Right kidney (tissue), 1 donor: ENCODE measurements at regions not wholly inside any gene's neighbourhood (a gene's known extent, or its start where the extent isn't known, plus 50 kb on each side); places are given as distances from the start of the nearest gene placed in this dataset.

ENCODE experiments used
- DNase-seq: peaks from one replicate; pipeline ENCODE4 v3.0.0-alpha.2; 2016

DNA sequence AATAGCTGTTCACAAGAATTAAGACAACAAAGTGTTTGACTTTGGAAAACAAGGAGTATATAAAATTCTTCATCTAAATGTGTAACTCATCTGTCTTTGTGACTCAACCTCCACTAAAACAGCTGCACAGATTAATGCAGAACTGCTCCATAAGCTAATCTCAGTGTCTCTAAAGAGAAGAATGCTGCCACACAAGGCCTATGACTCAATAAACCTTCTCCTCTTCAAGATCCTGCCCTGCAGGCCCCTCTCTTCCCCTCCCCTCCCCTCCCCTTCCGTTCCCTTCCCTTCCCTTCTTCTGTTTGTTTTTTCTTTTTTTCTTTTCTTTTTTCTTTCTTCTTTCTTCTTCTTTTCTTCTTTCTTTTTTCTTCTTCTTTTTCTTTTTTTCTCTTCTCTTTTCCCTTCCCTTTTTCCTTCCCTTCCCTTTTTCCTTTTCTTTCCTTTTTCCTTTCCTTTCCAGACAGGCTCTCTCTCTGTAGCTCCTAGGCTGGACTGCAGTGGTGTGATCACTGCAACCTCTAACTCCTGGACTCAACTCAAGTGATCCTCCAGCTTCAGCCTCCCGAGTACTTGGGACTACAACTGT, 1052.8 kb downstream of the BRINP3 start:
- no peak for DNase-seq

DNA sequence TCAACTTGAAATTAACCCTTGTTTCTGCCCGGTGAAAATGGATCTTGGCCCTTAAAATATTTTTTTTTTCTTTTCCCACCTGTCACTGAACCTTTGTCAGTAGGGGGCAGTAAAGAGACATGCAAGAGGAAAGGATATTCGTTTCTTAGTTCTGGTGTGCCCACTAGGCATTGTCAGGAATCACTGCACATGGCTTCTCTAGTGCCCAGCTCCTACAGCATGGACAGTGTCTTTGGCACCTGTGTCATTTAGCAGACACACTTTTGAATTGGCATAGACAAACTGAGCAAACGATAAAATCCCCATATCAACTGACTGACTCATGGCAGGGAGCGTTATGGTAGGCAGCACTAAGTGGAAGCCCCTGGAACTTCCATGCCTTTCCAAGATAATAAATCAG, 1048.1 kb downstream of the BRINP3 start:
- no peak for DNase-seq

DNA sequence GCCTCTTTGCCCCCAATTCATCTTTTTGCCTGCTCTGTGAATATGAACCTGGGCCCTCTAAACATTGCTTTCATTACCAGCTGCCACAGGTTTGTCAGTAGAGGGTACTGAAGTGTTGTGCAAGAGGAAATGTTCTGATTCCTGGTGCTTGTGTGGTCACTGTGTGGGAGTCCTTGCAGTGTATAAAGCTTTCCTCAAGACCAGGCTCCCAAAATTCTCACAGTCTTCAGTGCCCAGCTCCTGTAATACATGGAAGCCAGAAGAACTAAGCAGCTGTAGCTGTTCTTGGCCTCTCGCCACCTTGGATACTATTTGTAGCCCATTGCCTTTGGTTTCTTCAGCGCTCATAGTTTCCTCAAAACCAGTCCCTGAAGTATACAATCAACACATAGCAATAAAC, 1046.2 kb downstream of the BRINP3 start:
- DNase-seq: no peak

DNA sequence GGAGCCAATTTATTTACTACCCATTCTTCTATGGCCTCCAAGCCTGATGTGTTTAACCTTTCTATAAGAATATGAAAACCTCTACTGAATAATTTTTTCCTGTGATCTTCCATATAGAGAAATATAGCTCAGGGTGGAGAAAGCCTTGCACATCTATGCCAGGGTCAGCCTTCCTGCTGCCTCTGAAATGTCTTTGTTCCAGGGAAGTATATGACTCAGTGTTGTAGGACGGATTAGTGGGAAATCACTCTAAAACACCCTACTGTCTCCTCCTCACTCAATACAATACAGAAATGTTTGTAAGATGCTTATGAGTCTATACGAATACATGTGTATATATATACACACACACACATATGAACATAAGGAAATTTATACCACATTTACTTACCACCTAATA, 1044.9 kb downstream of the BRINP3 start:
- no peak for DNase-seq

DNA sequence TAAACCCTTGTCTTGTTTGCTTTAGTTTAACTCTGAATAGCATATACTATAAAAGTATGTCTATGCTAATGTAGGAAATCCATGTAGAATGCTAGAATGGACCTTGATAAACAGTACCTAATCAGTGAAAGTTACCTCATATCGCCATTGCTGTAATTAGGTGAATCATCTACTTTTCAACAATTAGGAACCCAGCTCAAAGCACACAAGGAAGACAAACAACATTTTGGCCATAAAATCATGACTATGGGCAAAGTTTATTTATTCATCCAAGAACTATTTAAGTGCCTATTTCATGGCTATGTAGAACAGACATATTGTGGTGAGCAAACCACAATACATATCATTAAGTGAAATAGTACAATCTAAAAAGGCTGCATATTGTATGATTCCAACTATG, 1043.2 kb downstream of the BRINP3 start:
- DNase-seq: no peak

DNA sequence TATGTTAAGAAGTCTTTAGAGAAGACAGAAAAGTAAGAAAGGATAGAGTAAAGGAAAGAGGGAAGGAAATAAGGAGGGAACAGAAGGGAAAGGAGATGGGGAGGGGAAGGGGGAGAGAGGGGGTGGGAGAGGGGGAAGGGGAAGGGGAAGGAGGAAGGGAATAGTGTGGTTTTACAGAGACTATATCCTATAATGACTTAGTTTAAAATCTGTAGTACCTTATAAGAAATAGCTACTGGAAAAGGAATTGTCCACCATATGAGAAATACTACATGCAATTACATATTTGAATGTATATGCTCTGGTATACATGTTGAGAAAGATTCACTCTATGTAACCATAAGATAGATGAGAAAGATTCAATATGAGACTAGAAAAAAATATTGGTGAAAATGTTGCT, 1042.3 kb downstream of the BRINP3 start:
- no peak for DNase-seq

DNA sequence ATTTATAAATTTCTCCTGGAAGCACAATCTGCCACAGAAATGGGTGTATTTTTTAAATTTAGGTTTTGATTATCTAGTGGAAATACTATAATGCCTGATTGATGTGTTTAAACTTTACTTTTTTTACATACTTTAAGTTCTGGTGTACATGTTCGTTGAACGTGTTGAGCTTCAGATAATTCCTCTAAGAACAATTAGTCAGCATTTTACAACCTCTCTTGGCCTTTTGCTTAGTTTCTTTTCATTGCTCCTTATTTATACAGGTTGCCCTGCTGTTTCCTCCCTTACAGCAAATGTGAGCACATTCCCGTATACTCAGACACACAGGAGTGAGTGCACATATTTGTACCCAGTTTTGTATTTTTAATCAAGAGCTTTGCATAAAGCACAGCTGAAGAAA, 1038.9 kb downstream of the BRINP3 start:
- DNase-seq: no peak

DNA sequence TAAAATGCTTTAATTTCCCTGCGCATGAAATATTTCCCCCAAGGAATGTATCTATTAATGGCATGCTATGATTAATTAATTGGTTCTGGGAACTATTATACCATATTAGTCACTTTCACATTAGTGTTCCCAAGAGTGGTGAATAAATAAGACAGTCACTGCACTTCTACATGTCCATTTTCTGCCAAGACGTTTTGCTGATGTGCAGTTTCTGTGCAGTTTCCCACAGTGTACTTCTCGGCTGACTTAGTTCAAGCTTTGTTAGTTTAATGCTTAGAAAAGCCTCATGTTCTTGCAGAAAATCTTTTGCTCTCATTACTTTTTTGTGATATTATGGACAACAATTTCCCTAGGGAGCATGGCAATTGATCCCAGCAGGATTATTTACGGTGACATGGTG, 1014.5 kb downstream of the BRINP3 start:
- no peak for DNase-seq

DNA sequence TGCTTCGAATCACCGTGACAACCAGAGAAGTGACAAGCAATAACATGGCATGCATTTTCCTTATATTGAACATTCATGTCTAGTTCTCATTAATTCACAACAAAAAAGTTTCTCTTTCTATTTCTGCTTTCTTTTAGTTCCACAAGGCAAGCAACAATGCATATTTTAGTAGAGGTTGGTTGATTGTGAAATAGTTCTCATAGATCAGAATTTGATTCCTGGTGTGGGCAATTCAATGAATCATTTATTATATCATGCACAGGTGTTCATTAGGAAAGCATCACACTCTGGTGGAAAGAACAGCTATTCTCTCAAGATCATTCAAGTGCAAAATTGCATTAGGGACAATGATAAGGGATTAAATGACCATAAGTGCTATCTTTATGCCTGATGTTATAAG, 980.9 kb downstream of the BRINP3 start:
- no peak for DNase-seq

DNA sequence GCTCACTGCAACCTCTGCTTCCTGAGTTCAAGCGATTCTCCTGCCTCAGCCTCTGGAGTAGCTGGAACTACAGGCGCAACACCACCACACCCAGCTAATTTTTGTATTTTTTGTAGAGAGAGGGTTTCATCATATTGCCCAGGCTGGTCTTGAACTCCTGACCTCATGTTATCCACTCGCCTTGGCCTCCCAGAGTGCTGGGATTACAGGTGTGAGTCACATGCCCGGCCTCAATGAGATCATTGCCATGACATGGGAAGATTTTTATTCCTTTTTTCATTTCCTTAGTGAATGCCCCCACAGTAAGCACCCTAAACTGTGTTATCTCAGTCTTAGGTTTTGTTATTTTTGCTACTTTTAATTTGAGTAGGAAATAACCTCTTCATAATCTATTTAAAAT, 977.9 kb downstream of the BRINP3 start:
- no peak for DNase-seq

DNA sequence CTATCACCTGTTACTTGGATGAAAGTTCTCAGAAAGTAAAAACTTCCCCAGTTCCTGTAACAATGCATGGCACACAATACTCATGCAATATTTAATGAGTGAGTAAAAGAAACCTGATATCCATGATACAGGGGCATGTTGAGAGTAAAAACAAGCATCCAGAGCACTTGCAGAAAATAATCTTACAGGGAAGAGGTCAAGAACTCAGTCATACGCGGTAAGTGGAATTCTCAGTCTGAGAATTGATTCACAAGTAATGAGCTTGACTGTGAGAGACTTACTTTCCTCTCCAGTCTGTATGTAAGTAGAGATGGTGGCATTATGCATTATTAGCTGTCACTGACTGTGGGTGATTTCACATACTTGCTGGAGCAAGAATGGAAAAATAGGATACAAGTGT, 976.9 kb downstream of the BRINP3 start:
- DNase-seq: no peak

DNA sequence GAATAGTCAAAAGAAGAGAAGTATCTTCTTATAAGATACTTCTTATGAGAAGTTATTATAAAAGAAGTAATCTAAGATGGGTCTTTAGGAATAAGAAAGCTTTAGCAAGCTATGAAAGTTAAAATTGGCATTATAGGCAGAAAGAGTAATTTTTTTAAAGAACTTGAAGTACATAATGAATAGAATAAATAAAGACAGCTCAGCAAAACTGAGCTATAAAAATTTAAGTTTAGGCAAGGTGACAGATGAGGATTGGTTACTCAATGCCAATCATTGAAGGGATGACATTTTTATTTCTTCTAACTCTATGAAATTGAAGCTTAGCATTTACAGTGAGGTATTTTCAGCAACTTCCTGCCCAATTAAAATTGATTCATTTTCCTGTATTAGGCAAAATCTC, 966.8 kb downstream of the BRINP3 start:
- DNase-seq: no peak

DNA sequence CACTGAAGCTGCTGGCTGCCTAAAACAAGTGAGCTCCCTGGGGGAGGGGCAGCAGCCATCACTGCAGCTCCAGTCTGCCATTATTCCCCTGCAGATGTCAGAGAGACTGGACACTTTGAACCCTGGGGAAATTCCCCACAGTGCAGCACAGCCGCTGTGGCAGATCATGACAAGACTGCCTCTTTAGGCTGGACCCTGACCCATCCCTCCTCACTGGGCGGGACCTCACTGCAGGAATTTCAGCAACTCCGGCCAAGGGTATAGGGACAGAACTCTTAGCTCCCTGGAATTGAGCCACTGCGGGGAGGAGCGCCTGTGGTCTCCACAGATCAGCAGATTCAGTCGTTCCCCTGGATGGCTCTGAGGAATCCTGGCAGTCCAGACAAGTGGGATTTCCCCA, 964.6 kb downstream of the BRINP3 start:
- DNase-seq: no peak

DNA sequence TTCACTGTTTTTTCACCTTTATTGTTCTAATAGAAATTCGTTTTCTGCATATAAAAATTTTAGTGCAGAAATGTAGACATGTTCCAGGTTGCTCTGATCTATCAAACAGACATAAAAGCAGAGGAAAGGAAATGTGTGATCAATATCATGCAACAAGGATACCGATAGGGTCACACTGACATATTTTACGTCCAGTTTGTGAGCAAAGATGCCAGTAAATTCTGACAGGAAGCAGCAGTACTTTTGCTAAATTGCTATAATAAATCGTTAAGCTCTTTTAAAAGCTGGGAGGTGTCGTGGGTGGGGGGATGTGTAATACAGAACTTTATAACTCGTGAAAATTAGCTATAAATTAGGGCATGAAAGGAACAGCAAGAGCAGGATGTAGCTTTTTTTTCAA, 955.2 kb downstream of the BRINP3 start:
- no peak for DNase-seq

DNA sequence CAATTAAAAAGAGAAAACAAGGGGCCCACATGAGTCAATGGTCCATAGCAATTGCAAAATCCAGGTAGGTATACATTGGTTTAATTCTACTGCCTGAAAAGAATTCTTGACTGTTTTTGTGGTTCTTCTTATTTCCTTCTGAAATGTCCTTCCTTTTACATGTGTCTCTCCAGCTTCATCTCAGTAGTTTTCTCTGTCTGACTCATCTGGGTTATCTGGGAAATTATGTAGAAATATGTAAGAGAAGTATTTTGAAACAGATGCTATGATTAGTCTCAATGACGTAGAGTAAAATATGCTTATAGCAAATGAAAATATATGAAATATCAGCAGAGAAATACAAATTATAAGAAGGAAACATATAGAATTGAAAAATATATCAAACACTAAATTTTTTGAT, 953.2 kb downstream of the BRINP3 start:
- no peak for DNase-seq

DNA sequence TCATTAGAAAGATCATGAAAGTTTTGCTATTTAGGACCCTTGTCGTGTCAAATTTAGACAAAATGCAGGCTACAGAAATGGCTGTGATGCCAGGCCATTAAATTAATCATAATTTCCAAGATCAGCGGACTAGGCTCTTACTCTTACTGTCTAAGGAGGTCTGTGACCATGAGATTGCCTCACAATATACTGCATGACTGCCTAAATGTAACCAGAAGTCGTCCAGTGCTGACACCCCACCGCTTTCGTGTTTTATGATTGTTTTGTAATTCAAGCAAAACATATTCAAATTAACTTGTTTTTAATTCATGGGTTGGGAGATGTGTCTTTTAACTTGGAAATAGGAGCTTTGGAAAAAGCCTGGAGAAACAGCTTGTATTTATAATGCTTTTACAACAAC, 947.5 kb downstream of the BRINP3 start:
- DNase-seq: no peak

DNA sequence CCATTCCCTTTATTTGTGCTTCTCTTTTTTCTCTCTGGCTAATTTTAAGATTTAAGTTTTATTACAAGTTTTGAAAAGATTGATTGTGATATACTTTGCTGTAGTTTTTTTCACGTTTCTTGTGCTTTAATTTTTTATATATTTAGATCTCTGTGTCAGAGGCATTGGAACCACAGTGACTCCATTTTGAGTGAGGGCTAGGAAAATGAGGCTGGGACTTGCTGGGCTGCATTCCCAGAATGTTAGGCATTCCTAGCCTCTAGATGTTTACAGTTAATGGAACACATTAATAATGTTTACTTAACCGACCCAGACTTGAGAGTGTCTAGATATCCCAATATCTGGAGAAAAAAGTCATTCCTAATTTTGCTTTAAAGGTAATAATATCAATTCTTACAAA, 939.4 kb downstream of the BRINP3 start:
- DNase-seq: no peak

DNA sequence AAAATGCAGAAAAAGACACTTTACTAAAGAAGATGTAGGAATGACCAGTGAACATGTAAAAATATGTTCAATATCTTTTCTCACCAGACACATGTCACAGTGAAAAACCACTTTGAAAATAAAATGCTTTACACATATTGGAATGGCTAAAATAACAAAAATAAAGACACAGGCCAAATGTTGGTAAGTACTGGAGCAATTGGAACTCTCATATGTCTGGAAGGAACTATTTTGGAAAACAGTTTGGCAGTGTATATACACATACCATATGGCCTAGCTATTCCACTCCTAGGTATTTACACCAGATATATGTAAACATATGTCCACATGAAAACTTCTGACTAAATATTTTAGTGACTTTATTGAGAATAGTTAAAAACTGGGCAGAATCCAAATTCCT, 927.2 kb downstream of the BRINP3 start:
- no peak for DNase-seq

DNA sequence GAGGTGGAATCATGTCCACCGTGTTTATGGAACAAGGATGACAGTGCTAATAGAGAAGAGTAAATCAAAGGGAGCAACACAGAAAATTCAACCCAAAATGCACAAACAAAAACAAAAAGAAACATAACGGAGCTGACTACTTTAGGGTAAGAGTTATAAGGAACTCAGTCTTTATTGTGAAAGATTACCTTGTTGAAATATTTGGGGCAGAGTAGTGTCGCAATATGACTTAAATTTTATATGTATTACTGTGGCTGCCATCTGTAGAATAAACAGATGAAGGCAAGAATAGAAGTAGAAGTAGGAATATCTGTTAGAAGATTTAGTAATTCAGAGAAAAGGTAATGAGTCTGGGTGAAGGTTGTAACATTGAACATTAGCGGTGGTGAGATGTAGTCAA, 913.9 kb downstream of the BRINP3 start:
- no peak for DNase-seq

DNA sequence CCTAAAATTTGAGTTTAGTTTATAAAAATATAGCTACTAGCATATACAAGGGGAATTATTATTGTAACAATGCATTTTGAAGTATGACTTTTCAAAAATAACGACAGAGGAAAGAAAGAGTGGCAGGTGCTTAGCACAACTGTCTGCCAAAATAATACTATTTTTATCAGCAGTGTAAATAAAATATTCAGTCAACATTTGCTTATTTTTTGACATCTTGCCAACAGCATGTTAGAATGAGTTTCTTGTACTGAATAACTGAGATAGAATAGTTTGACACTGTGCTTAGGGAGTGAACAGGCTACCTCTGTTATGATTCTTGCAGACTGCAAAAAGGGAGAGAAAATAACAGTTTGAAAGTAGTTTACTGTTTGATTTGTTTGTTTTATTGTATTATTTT, 909.8 kb downstream of the BRINP3 start:
- DNase-seq: no peak

DNA sequence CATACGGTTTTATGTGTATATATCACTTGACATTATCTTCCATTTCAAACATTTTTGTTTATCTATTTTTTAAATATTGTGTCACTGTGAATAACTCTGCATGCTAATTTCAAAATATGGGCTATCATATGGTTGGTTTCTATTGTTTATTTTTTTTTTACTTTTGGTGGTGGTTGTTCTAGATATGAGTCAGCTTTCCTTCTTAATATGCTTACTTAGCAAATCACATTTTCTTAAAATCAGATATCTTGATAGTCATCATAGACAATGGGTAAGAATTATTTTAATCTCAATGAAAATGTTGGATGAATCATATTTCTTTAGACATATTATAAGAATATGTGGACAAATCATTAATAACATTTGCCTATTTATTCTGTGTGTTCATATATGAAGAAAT, 881.5 kb downstream of the BRINP3 start:
- DNase-seq: no peak

DNA sequence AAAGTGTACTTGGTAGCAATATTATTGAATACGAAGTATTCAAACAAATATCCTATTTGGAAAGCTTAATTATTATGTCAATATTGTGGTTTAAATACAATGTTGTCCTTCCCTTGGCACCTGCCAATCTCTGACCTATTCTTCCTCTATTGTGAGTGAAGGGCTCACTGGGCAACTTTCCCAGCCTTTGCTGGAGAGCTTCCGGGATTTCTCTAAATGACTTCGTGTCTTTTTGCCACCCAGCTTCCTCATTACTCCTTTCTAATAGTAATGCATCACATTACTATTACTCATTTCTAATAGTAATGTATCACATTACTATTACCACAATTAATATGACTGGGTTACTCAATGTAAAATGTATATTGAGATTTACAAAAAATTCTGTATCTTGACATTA, 880.6 kb downstream of the BRINP3 start:
- no peak for DNase-seq

DNA sequence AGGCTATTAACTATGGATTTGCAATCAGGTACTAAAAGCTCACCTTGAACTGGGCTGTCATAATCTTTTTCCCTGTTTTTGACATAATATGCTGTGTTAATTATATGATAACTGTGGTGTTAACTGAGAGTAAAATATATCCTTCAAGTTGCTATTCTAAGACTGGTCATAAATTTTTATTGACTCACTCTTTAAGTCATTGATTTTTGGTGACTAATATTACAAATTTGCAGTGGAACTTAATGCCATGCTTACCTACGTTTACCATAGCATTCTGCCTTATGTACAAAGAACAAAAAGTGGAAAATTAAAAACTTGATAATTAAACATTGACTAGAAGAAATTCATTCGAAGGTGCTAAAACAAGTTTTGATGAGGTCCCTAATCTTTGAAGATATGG, 872.4 kb downstream of the BRINP3 start:
- DNase-seq: no peak

DNA sequence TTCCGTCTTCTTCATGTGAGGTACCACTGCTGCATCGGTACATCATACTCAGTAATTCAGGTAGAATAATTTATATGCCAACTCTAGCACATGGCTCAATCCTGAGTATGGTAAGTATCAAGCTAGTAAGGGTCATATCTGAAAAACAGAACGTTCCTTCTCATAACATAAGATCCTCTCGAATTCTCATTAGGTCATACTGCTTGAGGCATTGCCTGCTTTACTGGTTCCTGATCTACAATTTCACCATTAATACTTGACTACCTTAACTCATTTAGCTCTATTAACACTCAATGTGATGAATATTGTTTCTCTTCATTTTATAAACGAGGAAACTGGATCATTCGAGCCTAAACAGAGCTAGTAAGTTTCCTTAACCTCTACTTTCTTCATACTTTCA, 871.6 kb downstream of the BRINP3 start:
- DNase-seq: no peak

DNA sequence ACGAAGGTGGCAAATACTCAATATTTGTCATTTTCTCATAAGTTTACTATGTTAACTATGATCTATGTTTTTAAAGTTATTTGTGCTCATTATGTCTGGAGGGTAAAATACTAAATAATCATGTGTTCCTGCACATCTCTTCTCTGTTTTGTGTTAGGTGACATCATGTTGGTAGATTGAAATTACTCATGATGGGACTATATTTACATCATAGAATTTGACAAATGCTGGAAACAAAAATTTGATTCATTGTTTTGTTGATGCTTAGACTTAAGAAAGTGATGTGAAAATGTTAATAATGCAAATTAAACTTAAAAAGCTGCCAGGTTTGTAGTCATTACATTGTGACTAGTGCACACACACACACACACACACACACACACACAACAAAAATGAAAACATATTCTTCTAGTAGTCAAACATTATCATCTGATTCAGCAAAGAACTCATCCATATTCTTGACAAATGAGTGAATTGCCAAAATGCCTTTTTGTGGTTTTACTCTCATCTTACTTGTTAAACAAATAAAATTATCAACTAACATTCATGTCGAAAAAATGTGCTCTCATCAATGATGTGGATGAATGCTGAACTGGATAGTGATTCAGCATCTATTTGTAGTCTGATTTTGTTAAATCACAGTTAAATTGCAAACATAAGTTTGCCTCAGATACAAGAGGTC, 870.7 kb downstream of the BRINP3 start:
- DNase-seq: no peak
